GM19238 (cell line): ENCODE measurements at regions not wholly inside any gene's neighbourhood (a gene's known extent, or its start where the extent isn't known, plus 50 kb on each side); places are given as distances from the start of the nearest gene placed in this dataset.
"Not testable (repeated sequence)": the region's sequence is repeated elsewhere in the genome, so short reads cannot be mapped to it uniquely, and the experiment has no call there.

Experiments
- DNase-seq: peaks from one replicate; pipeline ENCODE4 v3.0.0; 2011; ENCODE audit warnings: low spot score; ENCODE audit not compliant: insufficient read length

DNA sequence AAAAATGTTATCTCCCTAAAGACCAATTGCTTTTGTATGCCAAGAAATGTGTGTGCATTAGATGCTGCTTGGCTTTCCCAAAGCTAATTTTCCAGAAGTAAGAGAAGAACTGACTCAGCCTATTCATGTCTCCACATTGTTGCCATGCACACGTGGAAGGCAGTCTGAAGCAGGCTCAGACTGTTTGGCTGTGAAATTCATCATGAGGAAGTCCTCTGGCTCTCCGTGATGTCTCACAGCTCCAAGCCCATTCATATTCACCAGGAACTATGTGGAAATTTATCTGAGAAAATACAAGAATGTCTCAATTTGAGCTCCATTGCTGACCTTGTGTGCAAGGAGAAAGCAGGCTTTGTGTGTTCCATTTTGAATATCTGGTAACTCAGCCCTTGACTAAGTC lies 1022.2 kb upstream of the GJE1 start:
- no peak for DNase-seq

DNA sequence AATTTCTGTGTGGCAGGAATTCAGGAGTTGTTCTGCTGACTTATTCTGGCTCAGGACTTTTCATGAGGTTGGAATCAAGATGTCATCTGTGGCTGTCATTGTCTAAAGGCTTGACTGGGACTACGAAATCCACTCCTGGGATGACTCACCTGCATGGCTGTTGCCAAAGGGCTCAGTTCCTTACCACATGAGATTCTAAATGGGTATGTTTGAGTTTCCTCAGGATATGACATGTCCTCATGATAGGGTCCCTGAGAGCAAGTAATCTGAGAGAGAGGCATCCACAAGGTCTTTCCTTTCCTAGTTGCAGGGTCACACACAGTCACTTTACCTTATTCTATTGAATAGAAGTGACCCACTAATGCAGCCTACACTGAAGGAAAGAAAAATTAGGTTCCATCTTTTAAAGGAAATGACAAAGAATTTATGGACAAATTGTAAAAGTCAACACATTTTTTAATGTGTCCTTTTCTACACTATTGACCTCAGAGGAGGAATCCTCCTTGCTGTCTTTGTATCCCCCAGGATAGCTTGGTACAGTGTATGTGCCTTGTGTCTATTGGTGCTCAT lies 1025.0 kb upstream of the GJE1 start:
- DNase-seq = no peak

GRCh38 chr6:141105481-141105880 lies 1027.2 kb upstream of the GJE1 start:
- DNase-seq = no peak

DNA sequence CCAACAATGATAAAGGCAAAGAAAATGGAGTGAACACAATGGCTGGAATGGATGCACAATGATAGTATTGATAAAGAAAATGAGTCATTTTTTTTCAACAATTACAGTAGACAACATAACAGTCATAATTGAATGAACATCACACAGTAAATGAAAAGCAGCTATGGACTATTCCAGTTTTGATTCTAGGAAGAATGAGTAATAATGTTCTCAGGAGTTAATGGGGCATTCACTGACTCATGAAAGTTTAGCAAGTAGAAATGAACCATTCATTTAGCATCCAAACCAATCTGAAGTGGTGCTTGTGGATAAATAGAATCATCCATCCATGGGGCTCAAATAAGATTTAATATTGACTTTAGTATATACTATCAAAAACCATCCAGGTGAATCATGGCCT lies 1029.5 kb upstream of the GJE1 start:
- no peak for DNase-seq

GRCh38 chr6:141097471-141097870 lies 1035.3 kb upstream of the GJE1 start:
- no peak for DNase-seq

DNA sequence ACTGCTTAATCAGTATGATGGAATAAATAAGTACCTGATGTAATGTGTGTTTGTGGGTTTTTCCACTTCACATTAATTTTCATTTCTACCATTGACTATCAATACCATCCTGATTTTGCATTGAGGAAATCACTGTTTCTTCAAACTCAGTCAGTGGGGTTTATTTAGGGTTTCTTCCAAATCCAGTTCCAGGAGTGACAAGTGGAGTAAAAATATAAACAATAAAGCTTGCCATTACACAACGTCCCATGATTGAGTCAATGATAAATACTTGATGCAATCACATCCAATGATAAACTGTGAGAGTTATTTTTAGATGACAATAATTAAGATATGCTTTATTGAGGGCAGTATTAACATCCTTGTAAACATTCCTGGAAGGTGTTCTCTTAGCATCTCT lies 1037.4 kb upstream of the GJE1 start:
- DNase-seq = no peak

DNA sequence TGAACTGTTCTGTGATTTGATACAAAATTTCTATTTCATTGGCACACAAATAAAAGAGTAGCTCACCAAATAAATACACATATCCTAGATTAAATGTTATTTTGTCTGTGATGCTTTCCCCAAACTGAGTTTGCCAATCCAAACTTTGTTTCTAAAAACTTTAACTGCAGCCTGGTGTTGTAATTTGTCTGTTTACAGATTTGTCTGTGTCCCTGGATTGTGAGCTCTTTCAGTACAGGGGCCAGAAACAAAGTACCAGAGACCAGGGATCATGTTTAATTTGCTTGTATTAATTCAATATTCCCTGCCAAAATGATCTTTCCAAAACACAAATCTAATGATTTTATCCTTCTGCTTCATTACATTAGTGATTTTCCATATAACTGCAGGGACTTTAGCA lies 1044.6 kb upstream of the GJE1 start:
- no peak for DNase-seq

- no peak for DNase-seq
These were observed 1055.1 kb upstream of the GJE1 start for GRCh38 chr6:141077355-141078333.

DNA sequence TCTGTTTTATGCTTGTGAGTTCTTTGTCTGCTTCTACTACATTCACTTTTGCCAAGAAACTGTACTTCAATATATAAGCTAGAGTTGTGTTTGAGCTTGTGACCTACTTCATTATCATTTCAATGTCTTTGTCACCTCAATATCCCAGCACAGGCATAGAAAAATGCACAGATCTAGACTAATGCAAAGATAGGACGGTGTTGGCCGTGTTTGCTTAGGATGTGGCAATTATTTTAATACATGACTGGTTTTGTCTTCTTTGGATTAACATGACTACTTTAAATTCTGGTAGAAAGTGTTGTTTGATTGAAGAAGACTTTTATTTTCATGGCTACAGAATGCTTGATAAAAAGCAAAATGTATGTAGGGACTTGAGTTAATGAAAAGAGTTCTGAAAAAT lies 1075.0 kb upstream of the GJE1 start:
- DNase-seq = no peak

DNA sequence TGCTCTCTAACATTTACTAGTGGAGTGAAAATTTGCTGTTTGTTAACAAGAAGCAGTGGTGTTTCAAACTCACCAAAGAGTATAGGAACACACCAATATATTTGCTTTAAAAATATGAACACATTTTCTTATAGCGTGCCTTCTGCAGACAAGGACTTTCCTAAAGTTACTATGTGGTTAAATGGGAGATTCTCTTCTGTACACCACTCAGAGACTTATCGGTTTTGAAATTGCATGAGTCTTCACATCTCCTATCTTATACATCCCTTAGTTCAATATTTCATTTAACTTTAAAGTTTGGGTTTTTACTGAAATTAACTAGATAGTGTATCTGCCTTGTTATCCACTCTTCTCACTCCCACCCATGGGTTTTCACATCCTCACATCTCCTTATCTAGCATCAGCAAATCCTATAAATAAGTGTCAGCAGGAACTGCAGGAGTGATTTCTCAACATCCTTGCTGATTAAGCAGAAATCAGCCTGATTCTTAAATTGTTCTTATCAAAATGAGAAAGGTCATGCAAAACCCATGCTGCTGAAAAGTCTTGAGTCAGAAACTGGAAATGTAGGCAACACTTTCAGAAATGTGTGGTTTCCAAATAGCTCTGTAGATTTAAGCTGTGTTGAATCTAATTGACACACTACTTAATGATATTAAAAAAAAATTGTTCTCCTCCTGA lies 1075.6 kb upstream of the GJE1 start:
- DNase-seq = no peak

DNA sequence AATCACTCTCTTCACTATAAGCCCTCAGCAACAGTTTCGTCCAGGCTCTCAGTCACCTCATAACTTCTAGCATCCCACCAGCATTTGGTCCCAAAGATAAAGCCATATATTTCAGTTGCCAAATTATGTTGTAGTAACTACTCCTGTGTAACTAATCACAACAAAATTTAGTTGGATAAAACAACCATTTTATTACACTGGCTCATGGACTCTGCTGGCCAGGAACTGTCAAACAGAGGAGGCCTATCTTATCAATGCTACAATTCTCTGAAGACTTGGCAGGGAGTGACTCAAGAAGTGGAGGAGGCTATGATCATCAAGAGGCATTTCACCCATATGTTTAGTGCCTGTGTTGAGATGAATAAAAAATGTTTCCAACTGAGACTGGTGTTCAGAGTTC lies 1082.3 kb upstream of the GJE1 start:
- no peak for DNase-seq

DNA sequence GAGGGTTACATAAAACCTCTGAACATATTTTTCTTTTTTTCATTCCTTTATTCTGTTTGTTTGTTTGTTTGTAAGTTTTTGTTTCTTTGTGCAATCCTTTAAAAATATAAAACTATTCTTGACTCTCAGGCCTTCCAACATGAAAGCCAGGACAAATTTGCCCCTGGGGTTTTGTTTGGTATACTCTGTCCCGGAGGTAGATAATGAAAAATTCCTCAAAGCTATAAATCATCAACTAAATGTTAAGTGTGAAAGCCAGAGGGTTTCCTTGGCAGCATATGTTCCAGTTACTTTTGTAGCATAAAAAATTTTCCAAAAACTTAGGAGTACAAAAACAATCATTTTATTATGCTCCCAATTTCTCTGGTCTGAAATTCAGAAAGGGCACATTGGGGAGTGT lies 1084.3 kb upstream of the GJE1 start:
- no peak for DNase-seq

- not testable (repeated sequence) for DNase-seq
These were observed 1086.2 kb upstream of the GJE1 start for GRCh38 chr6:141046496-141046895.

DNA sequence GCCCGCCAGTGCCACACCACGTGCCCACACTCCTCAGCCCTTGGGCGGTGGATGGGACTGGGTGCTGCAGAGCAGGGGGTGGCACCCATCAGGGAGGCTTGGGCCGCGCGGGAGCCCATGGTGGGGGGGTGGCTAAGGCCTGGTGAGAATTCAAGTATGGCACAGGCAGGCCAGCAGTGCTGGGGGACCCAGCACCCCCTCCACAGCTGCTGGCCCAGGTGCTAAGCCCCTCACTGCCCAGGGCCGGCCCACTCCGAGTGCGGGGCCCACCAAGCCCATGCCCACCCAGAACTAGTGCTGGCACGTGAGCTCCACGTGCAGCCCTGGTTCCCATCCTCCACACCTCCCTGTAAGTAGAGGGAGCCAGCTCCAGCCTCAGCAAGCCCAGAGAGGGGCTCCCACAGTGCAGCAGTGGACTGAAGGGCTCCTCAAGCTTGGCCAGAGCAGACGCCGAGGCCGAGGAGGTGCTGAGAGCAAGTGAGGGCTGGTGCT lies 1091.1 kb upstream of the GJE1 start:
- DNase-seq = no peak

DNA sequence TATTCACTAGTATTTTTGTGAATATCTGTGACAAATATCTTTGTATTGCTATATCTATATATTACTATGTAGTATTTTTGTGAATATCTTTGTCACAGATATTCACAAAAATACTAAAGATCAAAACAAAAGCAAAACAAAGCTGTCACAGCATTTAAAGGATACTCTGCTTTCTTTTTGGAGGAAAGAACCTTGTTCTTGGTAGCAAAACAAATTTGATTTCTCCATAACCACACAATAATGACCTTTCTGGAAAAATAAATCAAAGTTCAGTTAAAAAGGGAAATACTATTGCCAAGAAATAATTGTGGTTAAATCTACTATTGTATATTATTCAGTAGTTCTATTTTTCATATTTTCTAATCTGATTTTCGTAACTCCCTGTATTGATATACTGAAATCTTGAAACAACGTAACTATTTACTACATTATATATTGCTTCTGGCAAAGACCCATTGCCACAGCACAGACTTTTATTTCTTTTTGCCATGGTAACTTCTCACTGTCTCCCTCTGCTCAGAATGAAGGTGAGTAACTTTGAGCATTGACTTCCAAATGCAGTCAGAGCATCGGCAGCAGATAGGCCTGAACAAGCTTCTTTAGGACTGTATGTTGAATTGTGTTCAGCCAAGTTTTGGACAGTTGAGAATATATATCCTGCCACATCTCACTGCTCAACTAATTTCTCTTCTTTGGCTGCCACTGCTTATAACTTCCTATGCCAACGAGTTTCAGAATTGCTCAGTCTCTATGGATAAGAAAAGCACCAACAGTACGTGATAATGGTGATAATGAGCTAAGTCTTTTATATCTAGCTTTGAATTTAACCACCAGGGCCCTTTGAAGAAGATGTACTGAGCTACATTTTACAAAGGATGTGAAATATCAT lies 1097.2 kb upstream of the GJE1 start:
- DNase-seq = no peak

- no peak for DNase-seq
These were observed 1099.6 kb upstream of the GJE1 start for GRCh38 chr6:141033101-141033500.

- no peak for DNase-seq
These were observed 1102.8 kb upstream of the GJE1 start for GRCh38 chr6:141029908-141030307.

GRCh38 chr6:141028791-141029280 lies 1103.9 kb upstream of the GJE1 start:
- DNase-seq = no peak

- DNase-seq = no peak
These were observed 1106.2 kb upstream of the GJE1 start for GRCh38 chr6:141026504-141026903.

- DNase-seq = no peak
These were observed 1108.2 kb upstream of the GJE1 start for GRCh38 chr6:141024526-141024925.

DNA sequence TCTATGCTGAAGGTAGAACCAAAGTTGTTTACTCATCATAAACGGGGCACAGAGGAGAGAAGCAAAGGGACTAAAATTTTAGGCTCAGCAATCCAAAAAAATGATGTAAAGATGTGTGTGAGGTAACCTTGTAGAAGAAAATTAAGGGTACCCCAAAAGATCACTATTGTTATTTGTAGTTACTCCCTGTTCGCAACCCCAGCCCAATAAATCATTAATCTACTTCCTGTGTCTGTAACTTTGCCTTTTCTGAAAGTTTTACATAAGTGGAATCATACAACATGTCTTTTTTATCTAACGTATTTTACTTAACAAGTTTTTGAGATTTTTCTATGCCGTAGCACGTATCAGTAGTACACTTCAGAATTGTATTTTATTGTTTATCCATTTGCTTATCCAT lies 1114.8 kb upstream of the GJE1 start:
- no peak for DNase-seq
